NB4 (cell line): ENCODE measurements at regions not wholly inside any gene's neighbourhood (a gene's known extent, or its start where the extent isn't known, plus 50 kb on each side); places are given as distances from the start of the nearest gene placed in this dataset.

Experiments used
- POLR2A ChIP-seq: IDR thresholded peaks from 2 replicates; pipeline ENCODE4 v1.6.1; 2011; ENCODE audit warnings: mild to moderate bottlenecking; ENCODE audit not compliant: insufficient read length; ENCODE audit errors: extremely low read depth
- TF ChIP-seq, protein P1 (sequence below): IDR thresholded peaks from one replicate; pipeline ENCODE4 v1.5.1; 2012; ENCODE audit warnings: low read depth, low read length

DNA sequence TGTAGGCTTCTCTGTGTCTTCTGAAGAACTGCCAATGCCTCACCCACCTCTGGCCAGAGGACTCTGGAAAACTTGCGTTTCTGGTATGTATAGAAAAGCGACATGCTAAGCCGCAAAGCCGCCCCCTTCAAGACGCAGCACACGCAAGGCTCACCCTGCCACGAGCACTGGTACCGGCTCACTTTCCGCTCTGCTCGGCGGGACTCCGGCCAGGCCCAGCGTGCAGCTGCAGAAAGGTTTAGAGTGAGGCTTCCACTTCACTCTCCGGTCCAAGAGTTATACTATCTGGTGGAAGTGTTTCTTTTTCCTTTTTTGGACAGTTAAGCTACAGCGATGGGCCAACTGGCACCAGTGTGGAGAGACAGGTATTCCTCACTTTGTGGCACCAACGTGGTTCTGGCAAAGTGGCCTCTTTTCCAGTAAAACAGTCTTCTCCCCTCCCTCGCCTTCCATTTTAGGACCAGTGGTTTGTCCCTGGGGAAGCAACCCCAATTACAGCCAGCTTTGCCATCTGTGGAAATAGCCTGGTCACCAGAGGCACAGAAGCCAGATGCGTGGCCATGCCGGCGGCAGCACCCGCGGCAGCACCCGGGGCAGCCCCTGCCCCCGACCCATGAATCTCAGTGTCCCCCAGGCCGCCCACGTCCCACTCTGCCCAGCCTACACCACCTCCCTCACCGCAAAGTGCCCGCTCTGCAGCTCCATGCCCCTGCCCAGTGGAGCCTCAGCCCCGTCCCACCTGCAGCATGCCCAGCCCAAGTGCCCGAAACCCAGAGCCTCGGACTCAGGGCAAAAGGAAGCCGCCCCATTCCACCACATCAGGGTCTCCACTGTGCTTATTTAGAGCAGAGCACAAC lies 91.6 kb upstream of the CTDP1 start:
- TF ChIP-seq, protein P1, sequence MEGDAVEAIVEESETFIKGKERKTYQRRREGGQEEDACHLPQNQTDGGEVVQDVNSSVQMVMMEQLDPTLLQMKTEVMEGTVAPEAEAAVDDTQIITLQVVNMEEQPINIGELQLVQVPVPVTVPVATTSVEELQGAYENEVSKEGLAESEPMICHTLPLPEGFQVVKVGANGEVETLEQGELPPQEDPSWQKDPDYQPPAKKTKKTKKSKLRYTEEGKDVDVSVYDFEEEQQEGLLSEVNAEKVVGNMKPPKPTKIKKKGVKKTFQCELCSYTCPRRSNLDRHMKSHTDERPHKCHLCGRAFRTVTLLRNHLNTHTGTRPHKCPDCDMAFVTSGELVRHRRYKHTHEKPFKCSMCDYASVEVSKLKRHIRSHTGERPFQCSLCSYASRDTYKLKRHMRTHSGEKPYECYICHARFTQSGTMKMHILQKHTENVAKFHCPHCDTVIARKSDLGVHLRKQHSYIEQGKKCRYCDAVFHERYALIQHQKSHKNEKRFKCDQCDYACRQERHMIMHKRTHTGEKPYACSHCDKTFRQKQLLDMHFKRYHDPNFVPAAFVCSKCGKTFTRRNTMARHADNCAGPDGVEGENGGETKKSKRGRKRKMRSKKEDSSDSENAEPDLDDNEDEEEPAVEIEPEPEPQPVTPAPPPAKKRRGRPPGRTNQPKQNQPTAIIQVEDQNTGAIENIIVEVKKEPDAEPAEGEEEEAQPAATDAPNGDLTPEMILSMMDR: no peak
- TF ChIP-seq POLR2A: no peak
